HepG2 (cell line): ENCODE measurements at regions not wholly inside any gene's neighbourhood (a gene's known extent, or its start where the extent isn't known, plus 50 kb on each side); places are given as distances from the start of the nearest gene placed in this dataset.

Source experiments
- ATAC-seq: fragments of 200-7000 bp; cut with Tn5 transposase; 3 replicates; pipeline ENCODE4 v1.9.1; 2020; ENCODE audit warnings: mild to moderate bottlenecking, moderate library complexity
- BruUV-seq: library from RNA; stranded (reverse); fragments of 400-500 nt; replicated peaks from 2 replicates; lab custom pipeline; 2021; lab: Mats Ljungman, UMichigan
- CTCF ChIA-PET: fragments of 300-600 bp; formaldehyde crosslinking; extraction: SDS; loops from one replicate; lab custom pipeline; 2021; ENCODE audit warnings: low total read pairs, inconsistent platforms, low intra/inter-chr PET ratio; lab: Yijun Ruan, JAX
- POLR2A ChIA-PET: fragments of 350-600 bp; sonication (Branson Sonifier 250); formaldehyde crosslinking; loops from one replicate; lab custom pipeline; 2020; ENCODE audit warnings: antibody characterized with exemption, inconsistent platforms; lab: Yijun Ruan, JAX
- DNase-seq: peaks from one replicate; pipeline ENCODE4 v3.0.0-alpha.2; 2015; ENCODE audit warnings: low spot score
- FAIRE-seq: peaks from 3 replicates; lab custom pipeline; 2011; peaks lifted over from hg19 to GRCh38; lab: Jason Lieb, UNC
- H2AFZ ChIP-seq: one replicate; pipeline ENCODE4 v1.6.1; 2011; ENCODE audit warnings: low read length, inconsistent platforms
- H3K27ac ChIP-seq: fragments of 300-600 bp; 3 replicates; pipeline ENCODE4 v1.8.0; 2011; ENCODE audit warnings: mixed run types, mild to moderate bottlenecking, mixed read lengths, low read length, inconsistent platforms; ENCODE audit not compliant: insufficient read depth; ENCODE audit errors: extremely low read length
- H3K27me3 ChIP-seq, 2 experiments: fragments of 200-600 bp in 1 of 2; 2 replicates in 1 of 2; 3 replicates in 1 of 2; pipeline versions ENCODE4 v1.6.0 to v1.8.0; 2011; ENCODE audit warnings: low read length in 2 of 2, mild to moderate bottlenecking in 2 of 2, moderate library complexity in 2 of 2, inconsistent platforms in 1 of 2; ENCODE audit not compliant: insufficient read depth in 2 of 2, control insufficient read depth in 1 of 2
- H3K36me3 ChIP-seq, 2 experiments: fragments of 200-600 bp in 1 of 2; replicated peaks in 1 of 2; 2 replicates in 1 of 2; 3 replicates in 1 of 2; pipeline versions ENCODE4 v1.5.1 to v1.8.0; 2011; ENCODE audit warnings: low read length in 2 of 2, inconsistent platforms in 1 of 2; ENCODE audit not compliant: insufficient read depth in 2 of 2, control insufficient read depth in 1 of 2
- H3K4me1 ChIP-seq: 2 replicates; pipeline ENCODE4 v1.5.1; 2012; ENCODE audit warnings: low read length, inconsistent platforms; ENCODE audit not compliant: insufficient read depth
- H3K4me2 ChIP-seq: 2 replicates; pipeline ENCODE4 v1.6.0; 2011; ENCODE audit warnings: low read depth, low read length, inconsistent platforms
- H3K4me3 ChIP-seq, 3 experiments: fragments of 200-600 bp in 1 of 3; sonication (generic), shearing (Covaris generic) in 1 of 3; replicated peaks in 1 of 3; 2 replicates each; pipeline ENCODE4 v1.5.1; 2011 to 2016; ENCODE audit warnings: low read length in 3 of 3, inconsistent platforms in 2 of 3, low read depth in 2 of 3, mild to moderate bottlenecking in 2 of 3, control low read depth in 1 of 3, mixed read lengths in 1 of 3; ENCODE audit not compliant: insufficient read depth in 1 of 3
- H3K79me2 ChIP-seq: one replicate; pipeline ENCODE4 v1.6.1; 2011; ENCODE audit warnings: low read length, inconsistent platforms; ENCODE audit not compliant: insufficient read depth
- H3K9ac ChIP-seq: 2 replicates; pipeline ENCODE4 v1.6.0; 2011; ENCODE audit warnings: mild to moderate bottlenecking, low read depth, low read length, inconsistent platforms; ENCODE audit not compliant: insufficient read depth
- H3K9me3 ChIP-seq: 2 replicates; pipeline ENCODE4 v1.5.1; 2012; ENCODE audit warnings: mild to moderate bottlenecking, low read length
- H4K20me1 ChIP-seq: 2 replicates; pipeline ENCODE4 v1.6.0; 2011; ENCODE audit warnings: inconsistent platforms, mild to moderate bottlenecking, low read length, moderate library complexity; ENCODE audit not compliant: insufficient read depth
- EED ChIP-seq: sonication (generic); formaldehyde crosslinking; IDR thresholded peaks from 2 replicates; pipeline ENCODE4 v1.5.0; 2020; ENCODE audit warnings: mild to moderate bottlenecking, missing genetic modification reagents
- HIVEP1 ChIP-seq: sonication (generic); formaldehyde crosslinking; IDR thresholded peaks from 2 replicates; pipeline ENCODE4 v1.4.0; 2020; ENCODE audit warnings: mild to moderate bottlenecking, missing genetic modification reagents
- HMGXB4 ChIP-seq, 2 experiments: sonication (generic) in 1 of 2; formaldehyde crosslinking in 1 of 2; IDR thresholded peaks; 2 replicates each; pipeline versions ENCODE4 v1.4.0 to v1.6.1; 2018 to 2020; ENCODE audit warnings: missing genetic modification reagents in 2 of 2, borderline replicate concordance in 1 of 2, low read depth in 1 of 2, mild to moderate bottlenecking in 1 of 2, missing biosample characterization in 1 of 2
- KLF12 ChIP-seq: sonication (generic); formaldehyde crosslinking; IDR thresholded peaks from 2 replicates; pipeline ENCODE4 v1.4.0; 2020; ENCODE audit warnings: missing genetic modification reagents, borderline replicate concordance
- MTA3 ChIP-seq: sonication (generic); formaldehyde crosslinking; IDR thresholded peaks from 2 replicates; pipeline ENCODE4 v1.4.0; 2020; ENCODE audit warnings: missing genetic modification reagents
- NBN ChIP-seq: fragments of 450-650 bp; conservative IDR thresholded peaks from 2 replicates; pipeline ENCODE4 v1.6.1; 2017
- NR1H2 ChIP-seq: sonication (generic); formaldehyde crosslinking; IDR thresholded peaks from 2 replicates; pipeline ENCODE4 v1.8.1; 2022; ENCODE audit warnings: low read depth, missing genetic modification reagents, borderline replicate concordance
- NR2C2 ChIP-seq: sonication (generic); formaldehyde crosslinking; IDR thresholded peaks from 2 replicates; pipeline ENCODE4 v1.4.0; 2020; ENCODE audit warnings: missing genetic modification reagents, mild to moderate bottlenecking, moderate library complexity, borderline replicate concordance
- PHF21A ChIP-seq: sonication (generic); formaldehyde crosslinking; IDR thresholded peaks from 2 replicates; pipeline ENCODE4 v1.5.0; 2020; ENCODE audit warnings: mild to moderate bottlenecking, missing genetic modification reagents
- REPIN1 ChIP-seq: sonication (generic); formaldehyde crosslinking; IDR thresholded peaks from 2 replicates; pipeline ENCODE4 v1.8.0; 2022; ENCODE audit warnings: missing genetic modification reagents, low read depth, mild to moderate bottlenecking, borderline replicate concordance
- SNRNP70 ChIP-seq: fragments of 200-400 bp; formaldehyde crosslinking; IDR thresholded peaks from 2 replicates; pipeline ENCODE4 v1.6.1; 2017; ENCODE audit warnings: mild to moderate bottlenecking, low read depth, low read length, moderate library complexity
- ZBTB26 ChIP-seq: IDR thresholded peaks from 2 replicates; pipeline ENCODE4 v1.6.1; 2016; ENCODE audit warnings: missing compliant biosample characterization, missing genetic modification reagents, borderline replicate concordance
- ZNF224 ChIP-seq: sonication (generic); formaldehyde crosslinking; IDR thresholded peaks from 2 replicates; pipeline ENCODE4 v1.5.0; 2020; ENCODE audit warnings: mild to moderate bottlenecking, missing genetic modification reagents
- ZNF335 ChIP-seq: sonication (generic); formaldehyde crosslinking; IDR thresholded peaks from 2 replicates; pipeline ENCODE4 v1.4.0; 2020; ENCODE audit warnings: missing genetic modification reagents
- ZNF468 ChIP-seq: sonication (generic); formaldehyde crosslinking; IDR thresholded peaks from 2 replicates; pipeline ENCODE4 v1.8.0; 2022; ENCODE audit warnings: mild to moderate bottlenecking, moderate library complexity, missing genetic modification reagents
- ZNF564 ChIP-seq: sonication (generic); formaldehyde crosslinking; IDR thresholded peaks from 2 replicates; pipeline ENCODE4 v1.8.1; 2023; ENCODE audit warnings: mild to moderate bottlenecking, missing genetic modification reagents
- ZNF569 ChIP-seq: sonication (generic); formaldehyde crosslinking; IDR thresholded peaks from 2 replicates; pipeline ENCODE4 v1.5.0; 2020; ENCODE audit warnings: mild to moderate bottlenecking, missing genetic modification reagents, moderate library complexity, borderline replicate concordance
- ZNF709 ChIP-seq: sonication (generic); formaldehyde crosslinking; IDR thresholded peaks from 2 replicates; pipeline ENCODE4 v1.5.0; 2020; ENCODE audit warnings: mild to moderate bottlenecking, missing genetic modification reagents
- ZNF766 ChIP-seq: sonication (generic); formaldehyde crosslinking; IDR thresholded peaks from 2 replicates; pipeline ENCODE4 v1.5.0; 2020; ENCODE audit warnings: missing genetic modification reagents, borderline replicate concordance
- WGBS: methylation state at CpG from one replicate; pipeline ENCODE4 v1.1.6; 2017; ENCODE audit warnings: low lambda C conversion rate; 5-methylcytosine and 5-hydroxymethylcytosine counted together
- in situ Hi-C: cut with HindIII; loops from 2 replicates; pipeline ENCODE4 v1.10.0; 2017; ENCODE audit warnings: low pct_unique_long_range_greater_than_20kb; ENCODE audit not compliant: extremely low pct_ligation_motif_present
- intact Hi-C: fragments of 100-400 bp; cut with micrococcal nuclease; formaldehyde crosslinking; loops from one replicate; pipeline ENCODE4 v1.10.0; 2022; ENCODE audit not compliant: unreplicated experiment
- TF ChIP-seq, protein P1 (sequence below): sonication (generic); formaldehyde crosslinking; IDR thresholded peaks from 2 replicates; pipeline ENCODE4 v1.8.0; 2022; ENCODE audit warnings: missing genetic modification reagents, mild to moderate bottlenecking, borderline replicate concordance

DNA sequence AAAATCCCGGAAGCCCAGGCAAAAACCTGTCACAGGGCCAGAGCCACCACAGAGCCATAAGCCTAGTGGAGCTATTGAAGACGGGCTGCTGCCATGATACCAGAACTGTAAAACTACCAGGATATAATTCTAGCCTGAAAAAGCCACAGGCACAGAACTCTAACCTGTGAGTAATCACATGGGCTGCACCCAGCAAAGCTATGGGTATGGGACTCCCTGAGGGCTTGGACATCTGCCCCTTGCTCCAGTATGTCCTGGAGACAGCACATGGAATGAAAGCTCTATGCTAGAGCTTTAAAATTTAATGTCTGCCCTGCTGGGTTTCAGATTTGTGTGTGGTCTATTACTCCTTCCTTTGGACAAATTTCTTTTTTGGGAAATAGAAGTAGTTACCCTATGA lies 2183.6 kb upstream of the CELF4 start (continued):
- TF ChIP-seq SNRNP70 (no peak), ZNF766 (CRISPR knock-in tag) (no peak), NR1H2 (CRISPR knock-in tag) (no peak), NR2C2 (CRISPR knock-in tag) (no peak)

DNA sequence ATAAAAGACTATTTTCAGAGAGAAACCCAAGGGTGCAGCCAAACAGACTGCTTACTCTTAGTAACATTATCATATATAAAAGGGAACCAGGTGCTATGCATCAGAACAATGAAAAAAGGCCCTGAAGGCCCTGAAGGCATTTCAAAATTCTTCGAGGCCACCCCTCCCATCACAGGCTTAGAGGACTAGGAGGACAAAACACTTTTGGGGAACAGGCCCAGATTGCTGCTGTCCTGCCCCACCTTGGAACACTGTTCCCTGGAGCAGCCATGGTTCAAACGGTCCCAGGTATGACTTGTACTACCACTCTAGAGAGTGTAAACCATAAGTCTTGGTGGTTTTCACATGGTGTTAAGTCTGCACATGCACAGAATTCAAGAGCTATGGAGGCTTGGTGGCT lies 2183.1 kb upstream of the CELF4 start:
- intact Hi-C loops (no loop called here), in situ Hi-C loops (no loop called here)
- H3K4me1 ChIP-seq = no peaks in the 10 kb centered on the region
- no TSS peak for BruUV-seq
- peaks cover 8% of the 10 kb centered on the region for H3K9me3 ChIP-seq
- ChIA-PET POLR2A (no interaction called here), CTCF (no interaction called here)
- no peak overlapping the region for H2AFZ ChIP-seq
- no peak for TF ChIP-seq PHF21A (CRISPR knock-in tag)
- no peak for TF ChIP-seq ZNF335
- TF ChIP-seq, protein P1, sequence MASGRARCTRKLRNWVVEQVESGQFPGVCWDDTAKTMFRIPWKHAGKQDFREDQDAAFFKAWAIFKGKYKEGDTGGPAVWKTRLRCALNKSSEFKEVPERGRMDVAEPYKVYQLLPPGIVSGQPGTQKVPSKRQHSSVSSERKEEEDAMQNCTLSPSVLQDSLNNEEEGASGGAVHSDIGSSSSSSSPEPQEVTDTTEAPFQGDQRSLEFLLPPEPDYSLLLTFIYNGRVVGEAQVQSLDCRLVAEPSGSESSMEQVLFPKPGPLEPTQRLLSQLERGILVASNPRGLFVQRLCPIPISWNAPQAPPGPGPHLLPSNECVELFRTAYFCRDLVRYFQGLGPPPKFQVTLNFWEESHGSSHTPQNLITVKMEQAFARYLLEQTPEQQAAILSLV (CRISPR knock-in tag) = no peak
- TF ChIP-seq HMGXB4 (CRISPR knock-in tag; IDR thresholded peaks at IDR 0.05; ENCODE audit: borderline replicate concordance in 1 of 2, low read depth in 1 of 2) = no peak
- TF ChIP-seq REPIN1 (CRISPR knock-in tag) = no peak
- no peak for TF ChIP-seq ZBTB26 (CRISPR knock-in tag)
- TF ChIP-seq EED (CRISPR knock-in tag) = no peak
- TF ChIP-seq ZNF224 (CRISPR knock-in tag) = no peak
- TF ChIP-seq KLF12 (CRISPR knock-in tag) = no peak
- TF ChIP-seq NBN = no peak
- TF ChIP-seq MTA3 (CRISPR knock-in tag) = no peak
- no peak for TF ChIP-seq HIVEP1 (CRISPR knock-in tag)
- no peak for TF ChIP-seq ZNF468 (CRISPR knock-in tag)
- TF ChIP-seq ZNF709 = no peak
- no peak for TF ChIP-seq ZNF564 (CRISPR knock-in tag)
- no peak for TF ChIP-seq ZNF569 (CRISPR knock-in tag)
- H4K20me1 ChIP-seq = no peaks in the 10 kb centered on the region
- DNase-seq (no peak), ATAC-seq (no peak), FAIRE-seq (no peak)
- H3K27me3 ChIP-seq = no peaks in the 10 kb centered on the region
- H3K9ac ChIP-seq = no peak overlapping the region
- H3K79me2 ChIP-seq = no peaks in the 10 kb centered on the region
- no peak overlapping the region for H3K27ac ChIP-seq
- H3K36me3 ChIP-seq = peaks cover 0 to 6% of the 10 kb centered on the region in 2 experiments; a peak in 2 of 5 replicates
- H3K4me3 ChIP-seq = no peak overlapping the region
- WGBS = 100% methylated on average over 2 of the region's 2 CpGs
- H3K4me2 ChIP-seq = no peak overlapping the region
